ENCODE measurements at regions not wholly inside any gene's neighbourhood (a gene's known extent, or its start where the extent isn't known, plus 50 kb on each side); places are given as distances from the start of the nearest gene placed in this dataset.

- Mint-ChIP-seq H3K27ac (ENCODE audit: unreplicated experiment) (no peak overlapping the region), H3K9me3 (no peaks in the 10 kb centered on the region)
- no peak for DNase-seq (ENCODE audit: low read depth, low spot score)
Measured at GRCh38 chr7:1368184-1368681, 91.0 kb downstream of the MICALL2 start.

GRCh38 chr7:1368682-1369571, 90.3 kb downstream of the MICALL2 start:
- DNase-seq (ENCODE audit: low read depth, low spot score) = peak; percentile 82
- Mint-ChIP-seq H3K27me3 (ENCODE audit: low read depth) (peaks cover 83% of the 10 kb centered on the region), H3K36me3 (ENCODE audit: low read depth) (no peaks in the 10 kb centered on the region), H3K4me1 (no peaks in the 10 kb centered on the region), H3K4me3 (no peak overlapping the region), H3K9me3 (no peaks in the 10 kb centered on the region), H3K27ac (ENCODE audit: unreplicated experiment) (no peak overlapping the region)
- peak; percentile 69 for TF ChIP-seq CTCF (conservative IDR thresholded peaks at IDR 0.05)

More at GRCh38 chr7:1368184-1368681, 91.0 kb downstream of the MICALL2 start:
- Mint-ChIP-seq H3K36me3 (ENCODE audit: low read depth) (no peaks in the 10 kb centered on the region), H3K4me3 (no peak overlapping the region), H3K4me1 (no peaks in the 10 kb centered on the region), H3K27me3 (ENCODE audit: low read depth) (peaks cover 77% of the 10 kb centered on the region)
- TF ChIP-seq CTCF (conservative IDR thresholded peaks at IDR 0.05) = no peak

GRCh38 chr7:1369916-1370657, 89.2 kb downstream of the MICALL2 start:
- Mint-ChIP-seq H3K4me1 (no peaks in the 10 kb centered on the region), H3K4me3 (no peak overlapping the region), H3K27me3 (ENCODE audit: low read depth) (peaks cover 86% of the 10 kb centered on the region), H3K36me3 (ENCODE audit: low read depth) (no peaks in the 10 kb centered on the region), H3K27ac (ENCODE audit: unreplicated experiment) (no peak overlapping the region), H3K9me3 (no peaks in the 10 kb centered on the region)
- no peak for DNase-seq (ENCODE audit: low read depth, low spot score)
- no peak for TF ChIP-seq CTCF (conservative IDR thresholded peaks at IDR 0.05)

GRCh38 chr7:1370738-1371137, 88.5 kb downstream of the MICALL2 start:
- Mint-ChIP-seq H3K4me1 (no peaks in the 10 kb centered on the region), H3K27ac (ENCODE audit: unreplicated experiment) (no peak overlapping the region), H3K27me3 (ENCODE audit: low read depth) (peaks cover 84% of the 10 kb centered on the region), H3K36me3 (ENCODE audit: low read depth) (no peaks in the 10 kb centered on the region), H3K9me3 (no peaks in the 10 kb centered on the region), H3K4me3 (no peak overlapping the region)
- no peak for DNase-seq (ENCODE audit: low read depth, low spot score)
- TF ChIP-seq CTCF (conservative IDR thresholded peaks at IDR 0.05) = no peak

- H3K4me3 Mint-ChIP-seq = no peak overlapping the region
- H3K27ac Mint-ChIP-seq (ENCODE audit: unreplicated experiment) = no peak overlapping the region
- no peak for TF ChIP-seq CTCF (conservative IDR thresholded peaks at IDR 0.05)
- DNase-seq (ENCODE audit: low read depth, low spot score) = no peak
- no peaks in the 10 kb centered on the region for H3K9me3 Mint-ChIP-seq
- H3K36me3 Mint-ChIP-seq (ENCODE audit: low read depth) = no peaks in the 10 kb centered on the region
- H3K4me1 Mint-ChIP-seq = no peaks in the 10 kb centered on the region
- peaks cover 70% of the 10 kb centered on the region for H3K27me3 Mint-ChIP-seq (ENCODE audit: low read depth)
Measured at GRCh38 chr7:1372063-1372462, 87.2 kb downstream of the MICALL2 start.
